ENCODE measurements at regions not wholly inside any gene's neighbourhood (a gene's known extent, or its start where the extent isn't known, plus 50 kb on each side); places are given as distances from the start of the nearest gene placed in this dataset.
A peak's percentile ranks its signal among the peaks of the same experiment; 100 is the strongest.
"Not testable (repeated sequence)": the region's sequence is repeated elsewhere in the genome, so short reads cannot be mapped to it uniquely, and the experiment has no call there.

GRCh38 chr5:111927191-111927590 lies 170.2 kb upstream of the NREP start:
- H3K9me3 ChIP-seq (ENCODE audit: low read depth, low read length): no peaks in the 10 kb centered on the region
- peaks cover 52% of the 10 kb centered on the region for H3K4me1 ChIP-seq (ENCODE audit: insufficient read depth, low read length)
- H3K79me2 ChIP-seq (ENCODE audit: insufficient read depth, low read length): no peaks in the 10 kb centered on the region
- H3K4me3 ChIP-seq (ENCODE audit: insufficient read depth, low read length): no peak overlapping the region
- H2AFZ ChIP-seq (ENCODE audit: low read length): no peak overlapping the region
- DNase-seq (ENCODE audit: insufficient read length, low spot score, missing footprints): peak; percentile 3
- no peaks in the 10 kb centered on the region for H4K20me1 ChIP-seq (ENCODE audit: insufficient read depth, low read length)
- no peak overlapping the region for H3K4me2 ChIP-seq (ENCODE audit: insufficient read depth, low read length)
- TF ChIP-seq CTCF (IDR thresholded peaks at IDR 0.05; ENCODE audit: extremely low read depth, low read depth, low read length): no peak
- no peaks in the 10 kb centered on the region for H3K36me3 ChIP-seq (ENCODE audit: insufficient read depth, low read length)
- peak overlapping the region; percentile 95 for H3K27ac ChIP-seq (ENCODE audit: low read depth, low read length)
- no peaks in the 10 kb centered on the region for H3K27me3 ChIP-seq (ENCODE audit: insufficient read depth, low read length)

DNA sequence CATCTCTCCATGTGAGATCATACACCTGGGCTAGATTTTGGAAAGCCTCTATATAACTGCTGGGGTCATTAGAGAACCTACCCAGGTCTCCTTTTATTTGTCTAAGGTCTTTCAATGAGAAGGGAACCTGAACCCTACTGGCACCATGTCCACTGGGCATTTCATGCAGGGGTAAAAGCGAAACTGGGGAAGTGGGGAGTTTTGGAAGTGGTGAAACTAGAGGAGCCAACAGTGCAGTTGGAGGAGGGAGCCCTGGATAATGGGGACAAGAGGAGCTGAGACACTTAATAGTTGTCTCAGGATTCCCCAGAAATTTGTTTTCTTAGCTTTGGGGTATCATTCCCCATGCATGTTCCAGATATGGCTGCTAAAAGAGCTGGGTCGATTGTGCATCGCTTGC lies 169.0 kb upstream of the NREP start:
- H2AFZ ChIP-seq (ENCODE audit: low read length): no peak overlapping the region
- H3K36me3 ChIP-seq (ENCODE audit: insufficient read depth, low read length): no peaks in the 10 kb centered on the region
- TF ChIP-seq CTCF (IDR thresholded peaks at IDR 0.05; ENCODE audit: extremely low read depth, low read depth, low read length): no peak
- H3K4me3 ChIP-seq (ENCODE audit: insufficient read depth, low read length): no peak overlapping the region
- no peaks in the 10 kb centered on the region for H3K79me2 ChIP-seq (ENCODE audit: insufficient read depth, low read length)
- H3K4me1 ChIP-seq (ENCODE audit: insufficient read depth, low read length): peaks cover 41% of the 10 kb centered on the region
- H3K27me3 ChIP-seq (ENCODE audit: insufficient read depth, low read length): no peaks in the 10 kb centered on the region
- H3K27ac ChIP-seq (ENCODE audit: low read depth, low read length): no peak overlapping the region
- no peaks in the 10 kb centered on the region for H3K9me3 ChIP-seq (ENCODE audit: low read depth, low read length)
- H4K20me1 ChIP-seq (ENCODE audit: insufficient read depth, low read length): no peaks in the 10 kb centered on the region
- H3K4me2 ChIP-seq (ENCODE audit: insufficient read depth, low read length): no peak overlapping the region
- no peak for DNase-seq (ENCODE audit: insufficient read length, low spot score, missing footprints)

DNA sequence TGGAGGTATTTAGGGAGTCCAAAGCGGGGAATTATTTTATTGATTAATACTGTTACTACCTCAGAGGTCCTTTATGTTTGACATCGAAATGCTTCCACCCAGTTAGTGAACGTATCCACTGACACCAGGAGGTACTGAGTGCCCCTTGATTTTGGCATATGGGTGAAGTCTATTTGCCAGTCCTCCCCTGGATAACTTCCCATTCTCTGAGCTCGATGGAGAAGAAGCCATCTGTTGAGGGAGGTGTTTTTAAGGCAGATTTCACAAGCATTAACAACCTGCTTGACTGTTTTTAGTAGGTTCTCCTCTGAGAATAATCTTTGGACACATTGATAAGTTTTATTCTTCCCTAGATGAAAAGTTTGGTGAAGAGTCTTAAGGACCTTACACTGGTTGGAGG lies 165.3 kb upstream of the NREP start:
- Histone ChIP-seq H2AFZ (ENCODE audit: low read length) (no peak overlapping the region), H3K36me3 (ENCODE audit: insufficient read depth, low read length) (no peaks in the 10 kb centered on the region), H3K27me3 (ENCODE audit: insufficient read depth, low read length) (no peaks in the 10 kb centered on the region), H3K27ac (ENCODE audit: low read depth, low read length) (no peak overlapping the region), H3K9me3 (ENCODE audit: low read depth, low read length) (no peaks in the 10 kb centered on the region), H3K79me2 (ENCODE audit: insufficient read depth, low read length) (no peaks in the 10 kb centered on the region), H3K4me1 (ENCODE audit: insufficient read depth, low read length) (peaks cover 7% of the 10 kb centered on the region), H3K4me2 (ENCODE audit: insufficient read depth, low read length) (no peak overlapping the region), H3K4me3 (ENCODE audit: insufficient read depth, low read length) (no peak overlapping the region), H4K20me1 (ENCODE audit: insufficient read depth, low read length) (no peaks in the 10 kb centered on the region)
- DNase-seq (ENCODE audit: insufficient read length, low spot score, missing footprints): no peak
- no peak for TF ChIP-seq CTCF (IDR thresholded peaks at IDR 0.05; ENCODE audit: extremely low read depth, low read depth, low read length)

- not testable (repeated sequence) for H3K27ac ChIP-seq (ENCODE audit: low read depth, low read length); H2AFZ ChIP-seq (ENCODE audit: low read length); H4K20me1 ChIP-seq (ENCODE audit: insufficient read depth, low read length); DNase-seq (ENCODE audit: insufficient read length, low spot score, missing footprints); H3K4me2 ChIP-seq (ENCODE audit: insufficient read depth, low read length); H3K36me3 ChIP-seq (ENCODE audit: insufficient read depth, low read length); H3K9me3 ChIP-seq (ENCODE audit: low read depth, low read length); H3K27me3 ChIP-seq (ENCODE audit: insufficient read depth, low read length); H3K79me2 ChIP-seq (ENCODE audit: insufficient read depth, low read length); H3K4me1 ChIP-seq (ENCODE audit: insufficient read depth, low read length); H3K4me3 ChIP-seq (ENCODE audit: insufficient read depth, low read length)
Observed at GRCh38 chr5:111921691-111922090, 164.7 kb upstream of the NREP start.
